NT2/D1 (cell line): ENCODE measurements at regions not wholly inside any gene's neighbourhood (a gene's known extent, or its start where the extent isn't known, plus 50 kb on each side); places are given as distances from the start of the nearest gene placed in this dataset.

Experiments
- SUZ12 ChIP-seq: IDR thresholded peaks from 2 replicates; pipeline ENCODE4 v1.6.1; 2011; ENCODE audit not compliant: insufficient read length, insufficient read depth; ENCODE audit errors: extremely low read depth
- YY1 ChIP-seq: IDR thresholded peaks from 2 replicates; pipeline ENCODE4 v1.6.1; 2011; ENCODE audit not compliant: insufficient read length, insufficient read depth
- ZNF274 ChIP-seq: IDR thresholded peaks from 2 replicates; pipeline ENCODE4 v1.6.1; 2011; ENCODE audit warnings: mild to moderate bottlenecking, low read depth, low read length

GRCh38 chr5:128708841-128709240 lies 170.8 kb upstream of the FBN2 start:
- no peak for TF ChIP-seq ZNF274
- no peak for TF ChIP-seq YY1
- no peak for TF ChIP-seq SUZ12
